ENCODE measurements at regions not wholly inside any gene's neighbourhood (a gene's known extent, or its start where the extent isn't known, plus 50 kb on each side); places are given as distances from the start of the nearest gene placed in this dataset.
"Not testable (repeated sequence)": the region's sequence is repeated elsewhere in the genome, so short reads cannot be mapped to it uniquely, and the experiment has no call there.

- not testable (repeated sequence) for DNase-seq (ENCODE audit: low read depth in 2 of 2)
These were observed 144.8 kb upstream of the XIRP2 start for GRCh38 chr2:166743482-166743881.

DNA sequence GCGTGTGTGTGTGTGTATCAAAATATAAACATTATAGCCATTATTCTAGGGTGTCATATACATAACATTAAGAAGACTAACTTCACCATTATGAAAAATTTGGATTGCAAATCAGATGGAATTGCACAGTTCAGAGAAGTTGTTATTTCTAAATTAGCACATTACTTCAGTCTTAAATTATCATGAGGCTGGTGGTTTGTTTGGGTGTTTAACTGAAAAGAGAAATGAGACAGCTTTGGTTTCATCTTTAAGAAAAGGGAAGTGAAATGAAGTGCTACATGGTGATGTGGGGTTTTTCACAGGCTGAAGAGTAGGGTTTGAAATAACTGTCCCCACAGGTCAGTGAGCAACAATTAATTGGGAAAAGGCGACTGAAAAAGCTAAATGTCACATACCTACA, 161.2 kb upstream of the XIRP2 start:
- no peak for DNase-seq (ENCODE audit: low read depth in 2 of 2)

DNA sequence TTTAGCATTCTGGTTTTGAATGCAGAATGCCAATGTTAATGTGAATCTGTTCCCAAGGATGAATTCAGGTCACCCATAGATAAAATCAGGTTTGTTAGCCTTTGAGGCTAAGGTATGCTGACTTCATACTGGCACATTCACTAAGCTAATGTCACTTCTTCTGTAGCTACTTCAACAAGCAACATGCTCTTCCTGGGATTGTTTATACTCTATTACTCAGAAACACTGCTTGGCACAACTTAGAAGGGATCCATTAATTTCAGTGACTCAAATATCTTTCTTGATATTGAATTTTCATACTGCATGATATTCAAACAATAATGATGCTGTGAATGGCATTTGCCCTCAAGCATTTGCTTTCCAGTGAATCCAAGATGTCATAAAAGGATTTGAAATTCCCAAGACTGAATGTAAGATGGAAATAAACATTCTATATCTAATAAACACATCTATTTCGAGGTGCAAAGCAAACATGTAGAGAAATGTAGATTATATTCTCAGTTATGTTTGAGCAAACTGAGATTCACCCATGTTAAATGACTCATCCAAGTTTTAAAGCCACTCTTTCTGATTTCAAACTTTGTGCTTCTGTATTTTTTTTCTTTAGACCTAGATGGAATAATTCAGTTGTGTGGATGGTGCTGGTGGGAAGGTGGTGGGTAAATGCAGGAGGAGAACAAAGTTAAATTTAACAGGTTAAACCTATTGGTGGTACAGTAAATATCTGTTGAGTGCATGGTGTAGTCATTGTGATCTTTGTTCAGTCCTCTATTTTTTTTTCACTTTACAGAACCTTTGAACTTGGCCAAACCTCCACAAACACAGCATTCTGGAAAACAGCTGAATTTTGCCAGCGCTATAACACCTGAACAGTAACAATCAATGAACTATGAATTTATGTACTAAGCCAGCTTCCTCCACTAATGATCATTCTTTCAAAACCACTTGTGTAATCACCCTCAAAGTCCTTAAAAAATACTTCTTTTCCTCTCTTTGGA, 162.1 kb upstream of the XIRP2 start:
- no peak for DNase-seq (ENCODE audit: low read depth in 2 of 2)

GRCh38 chr2:166716968-166717367, 171.3 kb upstream of the XIRP2 start:
- DNase-seq (ENCODE audit: low read depth in 2 of 2) = no peak

- DNase-seq (ENCODE audit: low read depth in 2 of 2) = no peak
These were observed 188.2 kb upstream of the XIRP2 start for GRCh38 chr2:166700079-166700478.

DNA sequence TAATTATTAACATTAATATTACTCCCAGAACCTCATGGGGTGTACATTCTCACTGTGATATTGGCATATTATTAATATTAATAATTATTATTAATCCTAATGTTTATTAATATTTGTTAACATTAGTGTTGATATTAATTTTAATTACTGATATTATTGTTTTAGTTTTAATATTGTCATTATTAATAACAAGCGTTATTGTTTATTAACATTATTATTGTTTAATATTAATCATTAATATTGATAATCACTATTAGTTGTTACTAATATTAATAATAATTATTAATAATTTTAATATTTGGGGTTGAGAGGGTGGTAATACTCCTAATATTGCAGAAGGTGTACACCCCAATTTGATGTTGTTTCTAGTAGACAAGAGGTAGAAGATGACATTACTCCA, 193.1 kb upstream of the XIRP2 start:
- no peak for DNase-seq (ENCODE audit: low read depth in 2 of 2)

DNA sequence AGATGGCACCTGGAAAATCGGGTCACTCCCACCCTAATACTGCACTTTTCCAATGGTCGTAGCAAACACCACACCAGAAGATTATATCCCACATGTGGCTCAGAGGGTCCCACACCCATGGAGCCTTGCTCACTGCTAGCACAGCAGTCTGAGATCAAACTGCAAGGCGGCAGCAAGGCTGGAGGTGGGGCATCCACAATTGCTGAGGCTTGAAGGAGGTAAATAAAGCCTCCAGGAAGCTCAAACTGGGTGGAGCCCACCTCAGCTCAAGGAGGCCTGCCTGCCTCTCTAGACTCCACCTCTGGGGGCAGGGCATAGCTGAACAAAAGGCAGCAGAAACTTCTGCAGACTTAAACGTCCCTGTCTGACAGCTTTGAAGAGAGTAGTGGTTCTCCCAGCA, 192.0 kb upstream of the SCN7A start:
- not testable (repeated sequence) for DNase-seq (ENCODE audit: low read depth in 2 of 2)

DNA sequence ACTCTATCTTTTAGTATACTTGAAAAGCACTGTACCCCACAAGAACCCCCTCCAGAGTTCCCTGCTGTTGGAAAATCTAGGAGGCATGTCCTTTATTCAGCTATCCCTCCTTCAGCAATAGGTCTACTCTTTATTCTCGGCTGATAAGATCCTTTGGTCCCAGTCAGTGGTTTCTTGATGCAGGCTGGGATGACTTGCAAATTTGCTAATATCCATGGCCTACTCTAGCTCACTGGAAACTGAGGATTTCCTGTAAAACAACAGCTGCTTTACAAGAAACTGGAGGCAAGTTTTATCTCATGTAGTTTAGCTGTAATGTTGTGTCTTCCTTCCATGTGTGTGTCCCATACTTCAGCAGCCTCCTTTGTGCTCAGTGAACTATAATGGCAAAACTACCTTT, 183.9 kb upstream of the SCN7A start:
- DNase-seq (ENCODE audit: low read depth in 2 of 2) = no peak

GRCh38 chr2:166676716-166677115, 182.7 kb upstream of the SCN7A start:
- DNase-seq (ENCODE audit: low read depth in 2 of 2) = no peak

DNA sequence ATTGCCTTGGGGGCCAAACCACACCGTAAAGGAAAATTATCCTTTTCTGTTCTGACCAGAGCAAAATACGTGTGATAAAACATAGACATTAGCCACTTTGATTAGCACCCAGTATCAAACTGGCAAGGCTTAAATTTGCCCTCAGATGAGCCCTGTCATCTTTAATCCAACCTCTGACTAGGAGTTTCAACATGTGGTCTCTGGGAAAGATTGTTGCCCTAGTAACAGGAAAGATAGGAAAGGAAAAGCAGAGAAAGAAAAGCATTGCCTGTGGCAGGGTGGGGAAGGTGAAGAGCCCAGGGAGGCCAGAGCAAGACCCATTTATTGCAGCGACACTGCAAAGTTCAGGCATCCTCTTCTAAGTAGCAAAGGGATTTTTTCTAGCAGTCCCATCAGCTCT, 181.5 kb upstream of the SCN7A start:
- no peak for DNase-seq (ENCODE audit: low read depth in 2 of 2)

DNA sequence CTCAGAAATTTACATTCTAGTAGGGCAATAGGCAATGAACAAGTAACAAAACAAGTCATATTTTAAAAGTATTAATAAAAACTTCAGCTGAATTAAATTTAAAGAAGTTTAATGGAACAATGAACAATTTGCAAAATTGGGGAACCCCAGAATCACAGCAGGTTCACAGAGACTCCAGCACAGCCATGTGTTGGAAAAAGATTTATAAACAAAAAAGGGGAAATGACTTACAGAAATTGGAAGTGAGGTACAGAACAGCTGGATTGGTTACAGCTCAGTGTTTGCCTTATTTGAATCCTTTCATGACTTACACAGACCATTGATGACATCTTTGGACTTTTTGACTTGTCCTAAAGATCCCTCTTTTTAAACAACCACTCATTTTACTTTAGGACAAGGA, 179.9 kb upstream of the SCN7A start:
- no peak for DNase-seq (ENCODE audit: low read depth in 2 of 2)

DNA sequence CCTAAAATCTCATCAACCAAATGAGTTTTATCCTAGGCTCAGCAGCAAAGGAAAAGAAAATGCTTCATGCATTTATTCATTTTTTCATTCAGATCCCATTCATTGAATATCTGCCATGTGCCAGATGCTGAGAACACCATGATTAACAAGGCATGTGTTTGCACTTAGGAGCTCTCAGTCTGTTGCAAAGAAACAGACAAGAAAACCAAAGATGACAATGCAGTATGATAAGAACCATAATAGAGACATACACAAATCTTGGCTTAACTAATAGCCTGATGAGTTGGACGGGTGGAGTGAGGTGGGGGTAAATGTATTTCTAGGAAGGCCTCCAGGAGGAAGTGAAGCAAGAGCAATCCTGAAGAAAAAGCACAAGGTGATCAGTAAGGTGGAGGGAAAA, 177.8 kb upstream of the SCN7A start:
- DNase-seq (ENCODE audit: low read depth in 2 of 2) = no peak

DNA sequence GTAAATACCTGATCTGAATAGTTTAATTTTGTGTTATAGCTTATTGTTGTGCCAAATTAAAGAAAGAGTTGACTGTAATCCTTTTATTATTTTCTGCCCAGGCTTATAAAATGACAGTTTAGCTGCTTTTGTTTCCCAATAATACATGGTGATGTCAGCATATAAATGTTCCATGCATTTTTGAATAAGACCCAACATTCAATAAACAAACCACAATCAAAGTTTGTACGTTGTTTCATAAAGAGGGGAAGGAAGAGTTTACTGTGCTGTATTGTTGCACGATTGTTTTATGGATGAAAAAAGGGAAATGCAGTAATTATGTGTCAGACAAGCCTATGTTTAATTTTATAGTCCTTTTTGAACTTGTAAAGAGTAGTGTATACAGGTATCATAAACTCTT, 177.2 kb upstream of the SCN7A start:
- DNase-seq (ENCODE audit: low read depth in 2 of 2) = no peak

GRCh38 chr2:166665991-166666940, 172.2 kb upstream of the SCN7A start:
- no peak for DNase-seq (ENCODE audit: low read depth in 2 of 2)

DNA sequence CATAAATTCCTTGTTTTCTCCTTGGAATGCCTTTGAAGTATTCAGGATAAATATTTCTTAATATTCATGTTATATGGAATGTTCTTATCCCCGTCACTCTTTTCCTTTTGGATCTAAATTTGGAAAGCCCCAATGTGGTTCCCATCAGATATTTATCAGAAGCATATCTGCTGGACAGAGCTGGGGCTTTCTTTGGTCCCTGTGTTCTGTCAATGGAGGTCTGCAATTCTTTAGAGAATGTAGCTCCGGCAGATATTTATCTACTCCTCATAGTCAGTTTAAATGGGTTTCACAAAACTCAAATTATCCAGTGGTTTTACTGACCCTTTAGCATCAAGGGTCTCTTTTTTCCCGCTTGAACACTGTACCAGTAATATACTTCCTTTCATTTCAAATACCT, 167.8 kb upstream of the SCN7A start:
- DNase-seq (ENCODE audit: low read depth in 2 of 2) = no peak

DNA sequence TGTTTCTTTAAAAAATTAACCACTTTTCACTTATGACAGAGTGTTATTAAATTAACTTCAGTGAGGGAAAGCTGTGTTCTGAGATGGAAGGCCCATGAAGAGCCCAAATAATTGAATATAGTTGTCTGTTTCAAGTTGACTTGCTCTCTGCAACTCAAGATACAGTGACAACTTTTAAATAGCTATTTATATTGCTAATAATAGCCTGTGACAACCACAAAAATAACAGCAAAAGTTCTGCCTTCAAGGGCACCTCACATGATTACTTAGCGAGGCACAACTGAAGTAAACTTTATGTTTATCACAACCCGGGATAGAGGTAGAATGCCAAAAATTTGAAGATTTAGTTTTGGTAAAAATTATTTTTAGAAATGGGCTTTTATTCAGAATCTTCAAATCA, 167.3 kb upstream of the SCN7A start:
- no peak for DNase-seq (ENCODE audit: low read depth in 2 of 2)

DNA sequence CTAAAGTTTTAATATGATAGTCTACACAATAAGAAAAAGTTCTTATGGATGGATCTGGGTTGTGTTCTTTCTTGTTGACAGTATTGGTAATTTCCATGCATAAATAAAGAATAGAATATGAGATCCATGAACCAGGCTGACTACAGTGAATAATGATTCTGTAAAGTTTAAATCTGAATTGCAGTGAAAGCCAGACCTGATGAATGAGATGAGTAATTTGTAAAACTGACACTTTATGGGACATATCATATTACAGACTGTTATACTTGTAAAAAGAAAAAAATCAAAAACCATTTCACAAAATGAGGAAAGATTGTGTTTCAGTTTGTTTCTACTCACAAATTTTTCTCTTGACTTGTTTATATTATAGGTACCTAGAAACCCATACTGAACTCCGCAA, 164.9 kb upstream of the SCN7A start:
- no peak for DNase-seq (ENCODE audit: low read depth in 2 of 2)

GRCh38 chr2:166653185-166653813, 159.2 kb upstream of the SCN7A start:
- no peak for DNase-seq (ENCODE audit: low read depth in 2 of 2)

DNA sequence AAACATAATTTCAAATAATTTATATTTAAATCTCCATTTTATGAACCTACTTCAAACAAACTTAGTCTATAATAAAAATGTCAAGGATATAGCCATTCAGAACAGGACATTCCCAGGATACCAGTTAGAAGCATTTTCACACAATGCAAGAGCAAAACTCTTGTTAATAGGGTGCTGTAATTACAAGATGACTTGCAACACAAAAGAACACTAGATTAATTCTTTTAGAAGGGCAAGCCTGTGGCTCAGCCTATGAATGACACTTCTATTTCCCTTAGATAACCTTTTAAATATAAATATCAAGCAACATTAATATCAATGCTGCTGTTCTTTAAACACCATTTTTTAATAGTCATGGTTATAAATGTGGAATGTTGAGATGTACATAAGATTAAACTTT, 157.9 kb upstream of the SCN7A start:
- no peak for DNase-seq (ENCODE audit: low read depth in 2 of 2)

GRCh38 chr2:166651080-166651675, 157.1 kb upstream of the SCN7A start:
- DNase-seq (ENCODE audit: low read depth in 2 of 2) = no peak

- no peak for DNase-seq (ENCODE audit: low read depth in 2 of 2)
These were observed 153.9 kb upstream of the SCN7A start for GRCh38 chr2:166647935-166648334.

DNA sequence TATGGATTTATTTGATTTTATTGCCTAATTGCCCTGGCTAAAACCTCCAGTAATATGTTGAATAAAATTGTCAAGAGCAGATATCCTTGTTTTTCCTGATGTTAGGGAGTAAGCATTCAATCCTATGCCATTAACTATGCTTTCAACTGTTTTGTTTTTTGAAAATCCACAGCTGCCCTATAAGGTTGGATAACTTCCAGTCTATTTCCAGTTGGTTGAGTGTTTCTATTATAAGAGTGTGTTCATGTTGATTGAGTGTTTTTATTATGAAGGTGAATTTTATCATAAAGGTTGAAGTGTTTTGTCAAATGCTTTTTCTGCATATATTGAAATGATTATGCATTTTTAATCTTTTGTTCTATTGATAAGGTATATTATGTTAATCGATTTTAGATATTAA, 149.9 kb upstream of the SCN7A start:
- DNase-seq (ENCODE audit: low read depth in 2 of 2) = no peak
